ENCODE measurements at regions not wholly inside any gene's neighbourhood (a gene's known extent, or its start where the extent isn't known, plus 50 kb on each side); places are given as distances from the start of the nearest gene placed in this dataset.

GRCh38 chr6:23635150-23635549, 490.9 kb upstream of the NRSN1 start:
- TF ChIP-seq, protein P1, sequence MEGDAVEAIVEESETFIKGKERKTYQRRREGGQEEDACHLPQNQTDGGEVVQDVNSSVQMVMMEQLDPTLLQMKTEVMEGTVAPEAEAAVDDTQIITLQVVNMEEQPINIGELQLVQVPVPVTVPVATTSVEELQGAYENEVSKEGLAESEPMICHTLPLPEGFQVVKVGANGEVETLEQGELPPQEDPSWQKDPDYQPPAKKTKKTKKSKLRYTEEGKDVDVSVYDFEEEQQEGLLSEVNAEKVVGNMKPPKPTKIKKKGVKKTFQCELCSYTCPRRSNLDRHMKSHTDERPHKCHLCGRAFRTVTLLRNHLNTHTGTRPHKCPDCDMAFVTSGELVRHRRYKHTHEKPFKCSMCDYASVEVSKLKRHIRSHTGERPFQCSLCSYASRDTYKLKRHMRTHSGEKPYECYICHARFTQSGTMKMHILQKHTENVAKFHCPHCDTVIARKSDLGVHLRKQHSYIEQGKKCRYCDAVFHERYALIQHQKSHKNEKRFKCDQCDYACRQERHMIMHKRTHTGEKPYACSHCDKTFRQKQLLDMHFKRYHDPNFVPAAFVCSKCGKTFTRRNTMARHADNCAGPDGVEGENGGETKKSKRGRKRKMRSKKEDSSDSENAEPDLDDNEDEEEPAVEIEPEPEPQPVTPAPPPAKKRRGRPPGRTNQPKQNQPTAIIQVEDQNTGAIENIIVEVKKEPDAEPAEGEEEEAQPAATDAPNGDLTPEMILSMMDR (IDR thresholded peaks at IDR 0.05 in 8 of 11, conservative IDR thresholded peaks at IDR 0.05 in 3 of 11): no peak
- TF ChIP-seq POLR2AphosphoS5 (IDR thresholded peaks at IDR 0.05): no peak
